Progenitor cell of endocrine pancreas (in vitro differentiated cells): ENCODE measurements at regions not wholly inside any gene's neighbourhood (a gene's known extent, or its start where the extent isn't known, plus 50 kb on each side); places are given as distances from the start of the nearest gene placed in this dataset.

Source experiments
- DNase-seq: peaks from one replicate; pipeline ENCODE4 v3.0.0; 2021; ENCODE audit warnings: low spot score; ENCODE audit not compliant: unreplicated experiment
- H3K27ac Mint-ChIP-seq: 2 replicates; pipeline ENCODE4 v1.8.0; 2021; ENCODE audit warnings: mild to moderate bottlenecking, moderate library complexity, mixed read lengths
- H3K27me3 Mint-ChIP-seq: 2 replicates; pipeline ENCODE4 v1.8.0; 2021; ENCODE audit warnings: mixed read lengths
- H3K36me3 Mint-ChIP-seq: 2 replicates; pipeline ENCODE4 v1.8.0; 2022; ENCODE audit warnings: mixed read lengths; ENCODE audit not compliant: insufficient read depth
- H3K4me1 Mint-ChIP-seq: 2 replicates; pipeline ENCODE4 v1.8.0; 2021; ENCODE audit warnings: low read depth, mixed read lengths
- H3K4me3 Mint-ChIP-seq: 2 replicates; pipeline ENCODE4 v1.8.0; 2021; ENCODE audit warnings: low read depth, mild to moderate bottlenecking, moderate library complexity, mixed read lengths
- H3K9me3 Mint-ChIP-seq: 2 replicates; pipeline ENCODE4 v1.8.0; 2021; ENCODE audit warnings: low read depth, mixed read lengths
- TF ChIP-seq, protein P1 (sequence below): fragments of 200-600 bp; sonication (generic); IDR thresholded peaks from one replicate; pipeline ENCODE4 v1.5.0; 2021; ENCODE audit warnings: antibody characterized with exemption, mild to moderate bottlenecking; ENCODE audit not compliant: unreplicated experiment

DNA sequence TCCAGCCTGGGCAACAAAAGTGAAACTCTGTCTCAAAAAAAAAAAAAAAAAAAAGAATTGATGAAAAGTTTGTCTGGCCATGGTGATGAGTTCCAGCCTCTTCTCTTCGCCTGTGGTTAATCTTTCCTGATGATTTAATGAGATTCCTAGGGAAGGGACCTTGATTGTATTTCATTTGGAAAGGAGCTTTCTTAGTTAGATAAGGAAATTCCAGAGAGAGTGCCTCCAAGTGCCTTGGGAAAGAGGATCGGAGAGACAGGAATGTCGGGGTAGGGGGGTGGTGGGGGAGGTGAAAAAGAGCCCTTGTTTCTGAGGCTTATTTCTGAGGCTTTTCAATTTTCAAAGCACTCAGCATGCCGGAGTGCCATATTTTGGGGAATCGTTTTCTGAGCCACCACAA, 93.2 kb upstream of the SIAH1 start:
- Mint-ChIP-seq H3K36me3 (no peaks in the 10 kb centered on the region), H3K27ac (no peak overlapping the region), H3K4me1 (peaks cover 6% of the 10 kb centered on the region), H3K27me3 (no peaks in the 10 kb centered on the region), H3K4me3 (no peak overlapping the region), H3K9me3 (peaks cover 6% of the 10 kb centered on the region)
- TF ChIP-seq, protein P1, sequence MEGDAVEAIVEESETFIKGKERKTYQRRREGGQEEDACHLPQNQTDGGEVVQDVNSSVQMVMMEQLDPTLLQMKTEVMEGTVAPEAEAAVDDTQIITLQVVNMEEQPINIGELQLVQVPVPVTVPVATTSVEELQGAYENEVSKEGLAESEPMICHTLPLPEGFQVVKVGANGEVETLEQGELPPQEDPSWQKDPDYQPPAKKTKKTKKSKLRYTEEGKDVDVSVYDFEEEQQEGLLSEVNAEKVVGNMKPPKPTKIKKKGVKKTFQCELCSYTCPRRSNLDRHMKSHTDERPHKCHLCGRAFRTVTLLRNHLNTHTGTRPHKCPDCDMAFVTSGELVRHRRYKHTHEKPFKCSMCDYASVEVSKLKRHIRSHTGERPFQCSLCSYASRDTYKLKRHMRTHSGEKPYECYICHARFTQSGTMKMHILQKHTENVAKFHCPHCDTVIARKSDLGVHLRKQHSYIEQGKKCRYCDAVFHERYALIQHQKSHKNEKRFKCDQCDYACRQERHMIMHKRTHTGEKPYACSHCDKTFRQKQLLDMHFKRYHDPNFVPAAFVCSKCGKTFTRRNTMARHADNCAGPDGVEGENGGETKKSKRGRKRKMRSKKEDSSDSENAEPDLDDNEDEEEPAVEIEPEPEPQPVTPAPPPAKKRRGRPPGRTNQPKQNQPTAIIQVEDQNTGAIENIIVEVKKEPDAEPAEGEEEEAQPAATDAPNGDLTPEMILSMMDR = no peak
- DNase-seq = no peak

DNA sequence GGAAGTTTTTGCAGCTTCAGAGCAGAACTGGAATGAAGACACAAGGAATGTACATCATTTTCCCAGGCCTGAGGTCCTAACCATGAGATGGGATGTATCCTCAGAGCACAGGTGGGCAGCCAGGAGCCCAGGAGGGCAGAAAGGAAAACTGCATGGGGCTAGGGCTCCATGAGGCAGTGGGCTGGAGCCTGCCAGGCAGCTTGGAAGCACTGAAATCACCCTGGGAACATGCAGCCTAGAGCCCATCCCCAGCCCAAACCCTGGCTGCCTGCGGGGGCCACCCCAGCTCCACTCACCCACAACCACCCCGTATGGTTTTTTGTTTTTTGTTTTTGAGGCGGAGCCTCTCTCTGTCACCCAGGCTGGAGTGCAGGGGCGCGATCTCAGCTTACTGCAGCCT, 86.2 kb upstream of the SIAH1 start:
- Mint-ChIP-seq H3K9me3 (peaks cover 6% of the 10 kb centered on the region), H3K27ac (no peak overlapping the region), H3K27me3 (no peaks in the 10 kb centered on the region), H3K4me1 (peaks cover 2% of the 10 kb centered on the region), H3K4me3 (no peak overlapping the region), H3K36me3 (no peaks in the 10 kb centered on the region)
- no peak for DNase-seq
- TF ChIP-seq, protein P1 = no peak

DNA sequence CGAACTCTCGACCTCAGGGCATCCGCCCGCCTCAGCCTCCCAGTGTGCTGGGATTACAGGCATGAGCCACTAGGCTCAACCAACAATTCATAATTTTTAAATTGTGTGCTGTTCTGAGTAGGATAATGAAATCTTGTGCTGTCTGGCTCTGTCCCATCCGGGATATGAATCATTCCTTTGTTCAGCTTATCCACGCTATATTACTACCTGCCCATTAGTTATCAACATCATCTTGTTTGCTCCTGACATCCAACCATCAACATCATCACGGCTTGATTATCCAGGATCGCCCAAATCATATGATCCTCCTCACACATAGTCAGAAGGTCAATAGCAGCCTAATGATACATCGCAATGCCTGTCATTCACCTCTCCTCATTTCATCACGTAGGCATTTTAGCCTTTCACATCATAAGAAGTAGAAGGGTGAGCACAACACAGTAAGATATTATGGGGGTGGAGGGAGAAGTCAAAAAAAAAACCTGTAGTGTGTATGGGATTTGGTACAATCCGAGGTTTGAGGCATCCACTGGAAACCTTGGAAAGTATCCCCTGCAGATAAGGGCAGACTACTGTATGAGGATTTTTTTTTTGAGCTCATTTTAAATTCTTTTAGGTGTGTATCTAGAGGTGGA, 77.0 kb upstream of the SIAH1 start:
- no peak for DNase-seq
- H3K4me3 Mint-ChIP-seq = no peak overlapping the region
- no peaks in the 10 kb centered on the region for H3K27me3 Mint-ChIP-seq
- H3K36me3 Mint-ChIP-seq = no peaks in the 10 kb centered on the region
- TF ChIP-seq, protein P1 = no peak
- H3K4me1 Mint-ChIP-seq = no peaks in the 10 kb centered on the region
- no peak overlapping the region for H3K27ac Mint-ChIP-seq
- peaks cover 4% of the 10 kb centered on the region for H3K9me3 Mint-ChIP-seq

DNA sequence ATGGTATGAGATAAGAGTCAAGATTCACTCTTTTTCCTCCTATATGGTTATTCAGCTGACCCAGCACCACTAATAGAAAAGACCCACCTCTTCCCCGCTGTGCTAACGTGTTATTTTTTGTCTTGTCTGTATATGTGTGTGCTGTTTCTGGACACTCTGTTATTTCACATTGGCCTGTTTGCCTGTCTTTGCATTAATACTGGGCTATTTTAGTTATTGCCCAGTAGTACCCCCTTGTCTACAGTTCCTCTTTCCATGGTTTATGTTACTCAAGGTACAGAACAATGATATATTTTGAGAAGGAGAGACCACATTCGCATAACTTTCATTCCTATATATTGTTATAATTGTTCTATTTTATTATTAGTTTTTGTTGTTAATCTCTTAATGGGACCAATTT, 74.0 kb upstream of the SIAH1 start:
- H3K4me1 Mint-ChIP-seq = no peaks in the 10 kb centered on the region
- peaks cover 3% of the 10 kb centered on the region for H3K27me3 Mint-ChIP-seq
- no peak overlapping the region for H3K4me3 Mint-ChIP-seq
- H3K9me3 Mint-ChIP-seq = no peaks in the 10 kb centered on the region
- no peak overlapping the region for H3K27ac Mint-ChIP-seq
- DNase-seq = no peak
- TF ChIP-seq, protein P1 = no peak
- H3K36me3 Mint-ChIP-seq = no peaks in the 10 kb centered on the region

DNA sequence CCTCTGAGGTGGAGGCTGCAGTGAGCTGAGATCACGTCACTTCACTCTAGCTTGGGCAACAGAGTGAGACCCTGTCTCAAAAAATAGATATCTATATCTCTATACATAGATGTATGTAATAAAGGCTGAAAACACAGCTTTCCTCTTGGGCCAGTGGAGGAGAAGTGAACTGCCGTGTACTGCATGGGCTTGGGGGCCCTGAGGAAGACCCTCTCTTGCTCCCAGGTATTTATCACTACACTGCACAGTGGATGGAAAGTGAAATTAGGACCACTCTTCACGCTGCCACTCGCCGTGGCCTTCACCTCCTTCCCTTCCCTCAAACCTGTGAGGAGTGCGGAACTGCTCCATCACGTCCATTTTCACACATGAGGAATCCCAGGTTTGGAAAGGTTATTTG, 68.8 kb upstream of the SIAH1 start:
- no peak for DNase-seq
- no peaks in the 10 kb centered on the region for H3K4me1 Mint-ChIP-seq
- no peaks in the 10 kb centered on the region for H3K9me3 Mint-ChIP-seq
- no peak overlapping the region for H3K27ac Mint-ChIP-seq
- no peaks in the 10 kb centered on the region for H3K36me3 Mint-ChIP-seq
- H3K4me3 Mint-ChIP-seq = no peak overlapping the region
- TF ChIP-seq, protein P1 = no peak
- peaks cover 3% of the 10 kb centered on the region for H3K27me3 Mint-ChIP-seq
